GM23338 (cell line): ENCODE measurements at regions not wholly inside any gene's neighbourhood (a gene's known extent, or its start where the extent isn't known, plus 50 kb on each side); places are given as distances from the start of the nearest gene placed in this dataset.

Source experiments
- ATAC-seq: fragments of 200-7000 bp; cut with Tn5 transposase; 3 replicates; pipeline ENCODE4 v1.9.1; 2020
- DNase-seq: peaks from one replicate; pipeline ENCODE4 v3.0.0-alpha.2; 2015; ENCODE audit warnings: low spot score
- H2AFZ ChIP-seq: fragments of 200-600 bp; sonication (generic); 2 replicates; pipeline ENCODE4 v1.8.0; 2016; ENCODE audit warnings: antibody characterized with exemption, mild to moderate bottlenecking, moderate library complexity
- H3F3A ChIP-seq: fragments of 200-600 bp; sonication (generic); replicated peaks from 2 replicates; pipeline ENCODE4 v1.8.0; 2017; ENCODE audit warnings: antibody characterized with exemption, mixed run types, low read depth
- H3K27ac ChIP-seq: fragments of 200-600 bp; sonication (generic); 2 replicates; pipeline ENCODE4 v1.6.1; 2016; ENCODE audit warnings: low read depth
- H3K27me3 ChIP-seq: fragments of 200-600 bp; sonication (generic); 2 replicates; pipeline ENCODE4 v1.8.0; 2016; ENCODE audit warnings: mild to moderate bottlenecking, mixed run types, moderate library complexity; ENCODE audit not compliant: insufficient read depth
- H3K36me3 ChIP-seq: fragments of 200-600 bp; sonication (generic); 2 replicates; pipeline ENCODE4 v1.8.0; 2016; ENCODE audit warnings: mild to moderate bottlenecking; ENCODE audit not compliant: insufficient read depth
- H3K4me1 ChIP-seq: fragments of 200-600 bp; sonication (generic); 2 replicates; pipeline ENCODE4 v1.8.0; 2016; ENCODE audit warnings: mild to moderate bottlenecking, moderate library complexity; ENCODE audit not compliant: insufficient read depth
- H3K4me2 ChIP-seq: fragments of 200-600 bp; sonication (generic); 2 replicates; pipeline ENCODE4 v1.7.1; 2017; ENCODE audit warnings: mixed run types
- H3K4me3 ChIP-seq: fragments of 200-600 bp; sonication (generic); 2 replicates; pipeline ENCODE4 v1.6.1; 2016; ENCODE audit warnings: mixed run types
- H3K79me2 ChIP-seq: fragments of 200-600 bp; sonication (generic); replicated peaks from 2 replicates; pipeline ENCODE4 v1.8.0; 2017; ENCODE audit warnings: mild to moderate bottlenecking; ENCODE audit not compliant: insufficient read depth
- H3K9me2 ChIP-seq: fragments of 200-600 bp; sonication (generic); 2 replicates; pipeline ENCODE4 v1.8.0; 2017; ENCODE audit not compliant: insufficient read depth
- H4K20me1 ChIP-seq: fragments of 200-600 bp; sonication (generic); replicated peaks from 2 replicates; pipeline ENCODE4 v1.8.0; 2017; ENCODE audit warnings: mild to moderate bottlenecking; ENCODE audit not compliant: insufficient read depth
- H3K27ac Mint-ChIP-seq: 2 replicates; pipeline ENCODE4 v1.8.0; 2020; ENCODE audit warnings: inconsistent platforms, mild to moderate bottlenecking, moderate library complexity, mixed read lengths
- H3K27me3 Mint-ChIP-seq: 3 replicates; pipeline ENCODE4 v1.8.0; 2022; ENCODE audit warnings: low read depth, mild to moderate bottlenecking, moderate library complexity, mixed read lengths, inconsistent platforms; ENCODE audit not compliant: insufficient read depth, poor library complexity
- H3K36me3 Mint-ChIP-seq: 3 replicates; pipeline ENCODE4 v1.8.0; 2021; ENCODE audit warnings: low read depth, mild to moderate bottlenecking, inconsistent platforms, moderate library complexity, mixed read lengths
- H3K4me1 Mint-ChIP-seq: 3 replicates; pipeline ENCODE4 v1.8.0; 2020; ENCODE audit warnings: mild to moderate bottlenecking, inconsistent platforms, mixed read lengths
- H3K4me3 Mint-ChIP-seq: 3 replicates; pipeline ENCODE4 v1.8.0; 2021; ENCODE audit warnings: moderate library complexity, mild to moderate bottlenecking, inconsistent platforms, mixed read lengths
- H3K9me3 Mint-ChIP-seq: 3 replicates; pipeline ENCODE4 v1.8.0; 2020; ENCODE audit warnings: moderate library complexity, mild to moderate bottlenecking, inconsistent platforms, mixed read lengths
- CREB1 ChIP-seq: fragments of 250-450 bp; sonication (Bioruptor Pico); IDR thresholded peaks from 2 replicates; pipeline ENCODE4 v1.5.0; 2020; ENCODE audit warnings: low read depth, mild to moderate bottlenecking, moderate library complexity
- EZH2 ChIP-seq: fragments of 200-600 bp; sonication (generic); IDR thresholded peaks from one replicate; pipeline ENCODE4 v1.8.0; 2017; ENCODE audit warnings: antibody characterized with exemption, mild to moderate bottlenecking, low read depth; ENCODE audit not compliant: unreplicated experiment
- EZH2phosphoT487 ChIP-seq: fragments of 200-600 bp; sonication (generic); IDR thresholded peaks from one replicate; pipeline ENCODE4 v1.8.1; 2018; ENCODE audit warnings: antibody characterized with exemption; ENCODE audit not compliant: unreplicated experiment
- JUNB ChIP-seq: IDR thresholded peaks from one replicate; pipeline ENCODE4 v1.6.1; 2016; ENCODE audit warnings: antibody characterized with exemption; ENCODE audit not compliant: unreplicated experiment
- REST ChIP-seq: IDR thresholded peaks from one replicate; pipeline ENCODE4 v1.6.1; 2018; ENCODE audit warnings: antibody characterized with exemption; ENCODE audit not compliant: unreplicated experiment
- ZNF114 ChIP-seq: fragments of 250-450 bp; sonication (Bioruptor Pico); IDR thresholded peaks from 2 replicates; pipeline ENCODE4 v1.5.0; 2020; ENCODE audit warnings: mild to moderate bottlenecking, moderate library complexity
- ZNF462 ChIP-seq: fragments of 250-450 bp; sonication (Bioruptor Pico); IDR thresholded peaks from 2 replicates; pipeline ENCODE4 v1.5.0; 2020; ENCODE audit warnings: mild to moderate bottlenecking, moderate library complexity

- TF ChIP-seq ZNF462: no peak
- no peak for TF ChIP-seq JUNB
- no peak for TF ChIP-seq ZNF114 (CRISPR knock-in tag)
These were observed 115.9 kb upstream of the CACUL1 start (continued) for GRCh38 chr10:118870467-118871243.

DNA sequence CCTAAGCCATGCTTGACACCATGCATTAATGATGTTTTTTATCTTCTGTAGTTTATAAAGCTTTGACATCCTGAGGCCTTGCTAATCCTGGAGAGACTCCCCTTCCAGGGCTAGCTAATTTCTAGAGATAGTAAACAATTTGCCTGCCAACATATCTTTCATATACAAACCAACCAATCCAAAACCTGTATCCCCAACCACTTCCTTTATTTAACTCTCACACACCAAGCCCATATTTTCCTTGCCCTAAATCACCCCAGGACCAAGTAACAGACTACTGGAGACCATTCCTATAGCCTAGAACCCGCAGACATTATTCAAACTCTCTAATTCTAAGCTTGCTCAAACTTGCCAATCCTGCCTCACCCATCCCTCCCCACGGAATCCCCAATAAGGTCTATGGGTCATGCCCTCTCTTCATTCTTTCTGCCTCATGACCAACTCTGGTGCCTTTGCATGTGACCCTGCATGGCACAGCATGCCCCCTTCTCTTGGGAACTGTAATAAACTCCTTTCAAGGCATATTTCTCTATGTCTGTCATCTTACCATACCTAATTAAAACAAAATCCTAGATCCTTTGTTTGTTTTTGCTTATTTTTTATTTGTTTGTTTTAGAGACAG lies 116.6 kb upstream of the CACUL1 start:
- DNase-seq (no peak), ATAC-seq (no peak)
- Mint-ChIP-seq H3K27ac (no peak overlapping the region; the same call in 1 of the 2 replicates), H3K4me1 (peaks cover 26% of the 10 kb centered on the region), H3K4me3 (no peak overlapping the region), H3K36me3 (no peaks in the 10 kb centered on the region), H3K9me3 (peaks cover 5% of the 10 kb centered on the region; the same call in 2 of the 3 replicates), H3K27me3 (no peaks in the 10 kb centered on the region)
- no peaks in the 10 kb centered on the region for H4K20me1 ChIP-seq
- no peaks in the 10 kb centered on the region; the same call in 1 of the 2 replicates for H3K9me2 ChIP-seq
- H3K27me3 ChIP-seq: no peaks in the 10 kb centered on the region
- no peak overlapping the region for H3K4me2 ChIP-seq
- H3K27ac ChIP-seq: no peak overlapping the region
- H3K4me3 ChIP-seq: no peak overlapping the region
- no peak overlapping the region for H2AFZ ChIP-seq
- H3K4me1 ChIP-seq: peaks cover under 1% of the 10 kb centered on the region; the same call in 1 of the 2 replicates
- no peaks in the 10 kb centered on the region for H3F3A ChIP-seq
- TF ChIP-seq REST (no peak), CREB1 (CRISPR knock-in tag) (no peak), EZH2phosphoT487 (no peak), EZH2 (no peak)
- H3K36me3 ChIP-seq: no peaks in the 10 kb centered on the region
- H3K79me2 ChIP-seq: no peaks in the 10 kb centered on the region
